Stimulated activated naive CD8-positive, alpha-beta T cell treated with anti-CD3 and anti-CD28 coated beads, Interleukin-15, Interleukin-2, amounts not matched to agents 100 U/mL and 50 U/mL, for 24 hours (primary cell): ENCODE measurements at regions not wholly inside any gene's neighbourhood (a gene's known extent, or its start where the extent isn't known, plus 50 kb on each side); places are given as distances from the start of the nearest gene placed in this dataset.
"Not testable (repeated sequence)": the region's sequence is repeated elsewhere in the genome, so short reads cannot be mapped to it uniquely, and the experiment has no call there.

ENCODE experiments used
- ATAC-seq: fragments of 150-1000 bp; cut with Tn5 transposase; one replicate; pipeline ENCODE4 v1.10.0; 2021
- DNase-seq: peaks from one replicate; pipeline ENCODE4 v3.0.0; 2021

DNA sequence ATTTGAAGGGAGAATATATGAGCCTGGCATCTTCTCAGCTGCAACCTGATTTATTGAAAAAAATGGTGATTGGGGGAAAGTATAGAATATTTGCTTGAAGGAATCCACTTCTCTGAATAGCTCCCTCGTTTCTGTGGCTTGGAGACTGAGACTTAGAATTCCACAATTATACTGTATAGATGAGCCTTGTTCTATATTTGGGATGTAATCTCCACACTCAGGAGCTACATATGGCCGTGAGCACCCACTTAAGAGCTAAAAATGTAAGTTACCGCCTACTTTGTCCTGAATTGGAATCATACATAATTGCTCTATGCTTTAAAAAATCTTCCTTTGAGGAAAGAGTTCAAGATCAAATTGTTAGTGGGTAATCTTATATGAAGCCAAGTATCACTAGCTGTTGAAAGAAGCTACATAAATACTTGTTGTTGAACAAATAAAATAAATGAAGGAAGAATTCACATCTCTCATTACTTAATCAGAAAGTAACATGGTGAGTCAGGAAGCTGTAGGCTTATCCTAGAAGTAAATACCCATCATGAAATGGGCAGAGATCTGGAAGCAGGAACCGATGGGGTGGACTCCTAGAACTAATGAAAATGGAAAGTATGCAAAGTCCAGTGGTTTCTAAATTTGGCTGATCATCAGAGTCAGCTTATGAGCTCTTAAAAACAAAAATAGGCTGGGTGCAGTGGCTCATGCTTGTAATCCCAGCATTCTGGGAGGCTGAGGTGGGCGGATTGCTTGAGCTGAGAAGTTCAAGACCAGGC lies 254.3 kb downstream of the SOX4 start:
- ATAC-seq, result no peak
- DNase-seq, result no peak

DNA sequence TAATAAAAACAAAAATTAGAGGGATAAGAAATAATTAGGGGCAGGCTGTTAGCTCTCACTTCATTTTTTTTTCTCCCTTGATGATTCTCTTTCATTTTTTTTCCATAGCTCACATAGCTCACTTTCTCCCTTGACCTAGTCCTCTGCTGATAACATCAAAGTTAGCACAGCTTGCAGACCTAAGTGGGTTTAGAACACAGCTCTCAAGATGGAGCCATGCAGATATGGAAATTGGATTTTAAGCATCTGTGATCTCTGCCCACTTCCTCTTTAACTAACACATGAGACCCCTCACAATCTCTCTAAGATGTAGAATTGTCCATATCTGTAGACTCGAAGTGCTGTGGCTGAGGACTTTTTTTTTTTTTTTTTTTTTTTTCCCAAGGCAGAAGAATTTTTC lies 257.1 kb downstream of the SOX4 start:
- ATAC-seq (no peak), DNase-seq (no peak)

DNA sequence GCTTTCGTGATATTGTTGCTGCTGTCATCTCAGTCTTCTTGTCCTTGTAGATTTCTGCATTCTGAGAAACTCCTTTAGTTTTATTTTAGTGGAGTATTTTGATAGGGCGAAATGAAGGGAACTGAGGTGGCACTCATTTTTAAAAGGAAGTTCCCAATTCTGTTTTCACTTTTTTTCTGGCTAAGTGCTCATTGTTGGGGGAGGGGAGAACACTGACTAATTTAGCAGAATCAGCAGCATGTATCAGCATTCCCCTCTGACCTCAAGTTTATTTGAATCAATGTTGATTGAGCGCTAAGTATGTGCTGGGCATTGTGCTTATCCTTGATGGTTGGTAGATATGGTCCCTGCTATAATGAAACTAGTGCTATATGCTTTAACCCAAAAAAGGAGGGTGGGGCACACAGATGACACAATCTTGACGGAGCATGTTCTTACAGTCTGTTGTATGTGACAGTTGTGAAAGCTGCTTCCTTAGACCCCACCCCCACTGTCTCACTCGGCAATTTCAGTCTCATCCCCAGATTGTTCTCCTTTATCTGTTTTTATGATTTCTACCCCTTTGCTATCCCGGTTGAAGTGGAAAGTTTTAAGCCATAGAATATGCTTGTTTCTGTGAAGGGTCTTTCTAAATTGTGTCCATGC lies 262.4 kb downstream of the SOX4 start:
- ATAC-seq (no peak), DNase-seq (no peak)

DNA sequence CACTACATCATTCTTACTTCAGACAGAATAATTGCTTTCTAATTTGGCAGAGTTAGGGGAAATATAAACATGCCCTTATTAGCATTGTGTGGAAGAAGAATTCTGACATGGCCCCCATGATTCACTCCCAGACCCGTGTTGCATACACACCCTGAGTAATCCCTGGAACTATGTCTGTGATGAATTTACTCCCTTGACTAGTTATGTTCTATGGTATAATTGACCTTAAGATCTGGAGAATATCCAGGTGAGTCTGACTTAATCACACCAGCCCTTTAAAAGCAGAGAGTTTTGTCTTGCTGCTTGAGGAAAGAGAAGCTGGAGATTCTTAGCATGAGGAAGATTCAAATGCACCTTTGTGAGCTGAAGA lies 262.9 kb downstream of the SOX4 start:
- ATAC-seq, result no peak
- DNase-seq, result no peak

DNA sequence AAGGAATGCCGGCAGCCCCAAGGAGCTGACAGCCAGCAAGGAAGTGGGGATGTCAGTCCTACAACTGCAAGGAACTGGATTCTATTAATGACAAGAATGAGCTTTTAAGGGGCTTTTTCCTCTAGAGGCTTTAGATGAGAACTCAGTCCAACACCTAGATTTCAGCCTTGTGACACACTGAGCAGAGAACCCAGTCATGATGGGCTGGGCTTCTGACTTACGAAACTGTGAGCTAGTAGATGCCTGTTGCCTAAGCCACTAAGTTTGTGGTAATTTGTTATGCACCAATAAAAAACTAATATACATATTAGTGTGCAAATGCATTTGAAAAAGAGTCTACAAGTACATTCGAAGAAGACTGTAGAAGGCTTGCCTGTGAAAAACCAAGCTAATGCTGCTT lies 263.3 kb downstream of the SOX4 start:
- ATAC-seq (no peak), DNase-seq (no peak)

DNA sequence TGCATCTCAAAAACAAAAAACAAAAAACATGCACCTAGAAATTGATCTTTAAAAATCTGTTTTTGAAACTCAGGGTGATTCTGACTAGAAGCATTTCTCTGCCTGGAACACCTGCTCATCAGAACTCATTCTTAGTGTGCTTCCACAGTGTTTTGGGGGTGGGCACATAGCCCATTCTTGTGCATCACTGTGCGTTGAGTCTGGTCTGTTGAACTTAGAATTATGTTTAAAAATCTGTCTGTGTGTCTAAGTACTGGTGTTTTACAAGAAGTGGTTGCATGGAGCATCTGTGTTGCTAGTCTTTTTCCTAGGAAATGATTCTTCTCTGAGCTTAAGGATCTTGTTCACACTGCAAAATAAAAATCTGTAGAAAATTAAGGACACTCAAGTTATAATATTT lies 264.5 kb downstream of the SOX4 start:
- ATAC-seq, result no peak
- DNase-seq, result no peak

DNA sequence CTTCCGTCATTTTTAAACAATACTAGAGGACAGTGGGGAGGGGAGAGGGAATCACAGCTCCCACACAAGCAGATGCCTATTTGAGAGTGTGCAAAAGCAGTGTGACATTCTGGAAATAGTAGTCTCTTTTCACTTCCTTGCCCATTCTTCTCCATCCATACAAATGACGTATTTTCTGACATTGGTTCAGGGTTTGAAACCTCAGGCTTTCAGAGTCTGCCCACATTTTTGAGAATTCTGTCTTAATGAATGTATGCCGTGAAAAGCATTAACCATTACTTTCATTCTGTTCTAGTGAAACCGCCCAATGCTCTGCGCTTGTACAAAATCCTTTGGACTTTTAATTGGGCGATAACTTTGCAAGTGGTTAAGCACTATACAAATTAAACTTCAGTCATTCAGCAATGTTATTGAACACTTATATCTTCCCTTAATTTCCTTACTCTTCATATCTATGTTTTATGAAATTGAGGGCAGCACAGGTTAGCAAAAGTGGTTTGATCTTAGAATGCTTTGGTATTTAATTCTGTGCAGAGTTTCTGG lies 265.7 kb downstream of the SOX4 start:
- ATAC-seq, result no peak

DNA sequence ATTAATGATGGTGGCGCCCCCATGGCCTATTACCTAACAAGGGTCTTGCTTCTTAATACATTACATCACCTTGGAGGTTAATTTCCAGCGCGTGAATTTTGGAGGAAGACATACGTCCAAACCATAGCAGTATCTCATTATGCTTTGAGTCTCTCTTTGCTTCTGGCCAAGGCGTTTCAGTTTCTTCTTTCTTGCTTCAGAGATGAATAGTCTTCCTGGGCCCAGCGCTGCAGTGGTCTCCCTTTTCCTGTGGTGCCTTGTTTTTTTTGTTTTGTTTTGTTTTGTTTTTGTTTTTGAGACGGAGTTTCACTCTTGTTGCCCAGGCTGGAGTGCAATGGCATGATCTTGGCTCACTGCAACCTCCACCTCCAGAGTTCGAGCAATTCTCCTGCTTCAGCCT lies 268.4 kb downstream of the SOX4 start:
- ATAC-seq (no peak), DNase-seq (no peak)

More for the DNA sequence above, 265.7 kb downstream of the SOX4 start:
- no peak for DNase-seq

DNA sequence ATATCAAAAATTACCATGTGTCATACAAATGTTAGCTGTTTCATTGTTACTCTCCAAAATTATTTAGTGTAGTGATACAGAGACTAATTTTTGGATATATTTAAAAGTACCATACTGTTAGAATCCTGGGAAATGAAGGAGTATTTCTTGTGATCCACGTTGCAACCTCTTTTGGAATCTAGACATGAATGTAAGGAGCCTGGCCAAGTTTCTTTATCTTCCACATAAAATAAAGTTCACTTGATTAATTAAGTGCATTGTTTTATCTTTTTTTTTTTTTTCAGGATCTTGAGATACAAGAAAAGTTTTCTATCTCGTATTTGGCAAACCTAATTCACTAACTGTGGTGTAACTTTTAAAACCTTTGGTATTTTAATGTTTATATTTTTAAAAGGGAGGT lies 270.7 kb downstream of the SOX4 start:
- no peak for ATAC-seq

DNA sequence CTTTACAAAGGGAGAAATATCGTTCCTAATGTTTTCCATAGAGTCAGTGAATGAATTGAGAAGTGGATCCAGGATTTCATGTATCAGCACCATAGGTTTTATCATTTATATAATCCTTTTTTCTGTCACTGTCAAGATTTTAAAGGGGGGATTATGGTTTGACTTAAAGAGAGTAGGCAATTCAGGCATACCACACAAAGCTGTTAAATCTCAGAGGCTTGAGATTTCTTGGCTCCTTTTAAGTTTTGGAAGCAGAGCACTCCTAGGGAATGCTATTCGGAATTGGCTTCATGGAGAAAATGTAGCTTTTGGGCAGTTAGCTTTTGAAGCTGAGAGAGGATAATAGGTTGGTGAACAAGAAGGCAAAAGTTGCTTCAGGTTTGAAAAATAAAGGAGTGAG lies 274.7 kb downstream of the SOX4 start:
- DNase-seq (no peak), ATAC-seq (no peak)

More for the DNA sequence above, 270.7 kb downstream of the SOX4 start:
- no peak for DNase-seq

DNA sequence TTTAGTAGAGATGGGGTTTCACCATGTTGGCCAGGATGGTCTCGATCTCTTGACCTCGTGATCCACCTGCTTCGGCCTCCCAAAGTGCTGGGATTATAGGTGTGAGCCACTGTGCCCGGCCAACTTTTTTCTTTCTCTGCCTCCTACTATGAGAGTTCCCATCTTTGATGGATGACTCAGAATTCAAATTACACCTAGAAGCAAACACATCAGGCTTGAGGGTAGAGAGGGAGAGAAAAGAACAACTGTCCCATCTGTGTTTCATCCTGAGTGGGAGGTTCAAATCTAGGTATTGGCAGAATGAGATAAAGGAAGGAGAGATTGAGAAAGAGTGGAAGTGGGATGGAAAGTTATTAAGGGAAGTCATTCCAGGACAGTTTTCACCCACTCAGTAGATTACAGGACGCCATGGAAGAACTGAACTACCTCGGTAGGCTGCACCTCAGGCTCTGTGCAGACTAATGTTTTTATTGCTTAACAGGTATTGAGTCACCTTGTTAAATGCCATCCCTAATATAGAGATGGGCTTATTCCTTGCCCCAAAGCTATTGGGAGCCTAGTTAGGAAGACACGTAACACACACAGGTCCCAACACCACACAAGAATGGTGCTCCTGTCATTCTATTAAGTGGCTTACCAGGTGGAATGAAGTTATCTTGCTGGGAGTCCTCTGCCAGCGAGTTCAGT lies 275.7 kb downstream of the SOX4 start:
- ATAC-seq (no peak), DNase-seq (no peak)

DNA sequence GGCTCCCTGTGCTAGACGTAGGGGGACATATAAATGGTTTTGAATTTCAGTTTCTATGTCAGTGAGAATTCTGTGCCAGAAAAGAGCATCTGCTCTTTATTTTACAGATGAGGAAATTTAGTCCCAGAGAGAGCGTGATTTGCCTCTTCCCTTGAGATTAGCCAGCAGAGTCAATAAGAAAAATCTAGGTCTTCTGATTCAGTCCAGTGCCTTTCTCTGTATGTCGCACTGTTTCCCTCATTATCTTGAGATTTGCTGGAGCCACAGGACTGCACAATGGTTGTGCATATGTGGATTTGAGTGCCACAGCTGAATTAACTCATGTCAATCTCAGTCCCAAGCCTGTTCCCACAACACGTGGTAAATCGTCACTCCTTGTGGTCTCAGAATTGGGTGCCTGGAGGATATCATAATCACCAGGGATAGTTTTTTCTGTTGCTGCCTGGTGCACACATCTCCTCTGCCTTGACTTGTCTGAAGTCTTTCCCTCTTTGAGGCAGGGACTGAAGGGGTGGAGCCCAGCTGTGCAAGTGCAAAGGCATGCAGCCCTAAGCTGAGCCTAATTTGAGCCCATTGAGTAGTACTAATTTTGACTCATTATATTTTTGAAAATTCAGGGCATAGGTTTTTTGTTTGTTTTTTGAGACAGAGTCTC lies 276.7 kb downstream of the SOX4 start:
- ATAC-seq (no peak), DNase-seq (no peak)

DNA sequence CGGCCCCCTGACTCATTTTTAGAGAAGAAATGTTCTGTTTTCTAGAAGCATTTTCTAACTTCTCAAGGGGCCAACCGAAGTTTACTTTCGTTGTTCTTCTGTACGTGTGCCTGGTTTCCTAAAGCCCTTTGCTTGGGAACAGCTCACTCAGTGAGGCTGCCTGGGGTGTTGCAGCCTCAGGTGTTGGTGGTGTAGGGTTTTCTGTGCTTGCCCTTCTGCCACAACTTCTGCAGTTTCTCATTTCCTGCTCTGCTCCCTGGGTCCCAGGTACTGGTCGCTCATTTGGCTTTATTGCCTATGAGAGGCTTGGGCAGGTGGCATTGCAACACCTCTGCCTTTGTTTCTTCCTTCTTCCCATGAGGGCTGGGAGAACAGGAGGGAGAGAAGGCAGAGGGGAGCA lies 278.3 kb downstream of the SOX4 start:
- ATAC-seq (no peak), DNase-seq (no peak)

DNA sequence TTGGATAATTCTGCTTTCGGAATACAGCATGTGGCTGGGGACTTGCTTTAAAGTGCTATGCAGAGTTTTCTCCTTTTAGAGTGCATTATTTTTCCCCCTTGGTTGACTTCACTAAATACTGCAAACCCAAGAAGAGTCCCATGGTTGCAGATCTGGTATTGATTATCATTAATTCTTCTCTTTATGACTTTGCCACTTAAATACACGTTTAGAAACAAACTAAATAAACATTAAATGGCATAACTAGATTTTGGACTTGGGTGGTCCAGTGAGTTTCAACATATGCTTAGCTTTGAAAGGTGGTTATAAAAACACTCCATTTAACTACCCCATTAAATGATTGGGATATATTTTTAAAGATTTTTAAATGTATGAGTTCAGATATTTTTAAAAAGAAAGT lies 279.2 kb downstream of the SOX4 start:
- DNase-seq, result no peak
- no peak for ATAC-seq

DNA sequence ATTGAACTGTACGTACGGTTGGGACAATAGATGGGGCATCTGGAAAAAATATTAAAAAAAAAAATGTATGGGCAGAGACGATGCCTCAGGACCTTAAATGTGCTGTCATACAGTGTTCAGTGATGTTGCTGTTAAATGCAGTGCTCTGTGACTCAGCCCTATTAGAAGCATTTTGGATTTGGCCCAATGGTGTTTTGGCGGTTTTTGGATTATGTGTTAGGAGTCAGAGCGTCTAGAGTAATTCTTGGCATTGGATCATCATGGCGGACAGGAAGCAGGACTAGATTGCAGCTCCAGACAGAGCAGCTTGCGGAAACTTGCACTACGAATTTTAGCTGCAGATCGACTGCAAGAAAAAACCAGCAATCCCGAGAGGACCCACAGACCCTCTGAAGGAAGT lies 280.0 kb downstream of the SOX4 start:
- ATAC-seq (no peak), DNase-seq (no peak)

DNA sequence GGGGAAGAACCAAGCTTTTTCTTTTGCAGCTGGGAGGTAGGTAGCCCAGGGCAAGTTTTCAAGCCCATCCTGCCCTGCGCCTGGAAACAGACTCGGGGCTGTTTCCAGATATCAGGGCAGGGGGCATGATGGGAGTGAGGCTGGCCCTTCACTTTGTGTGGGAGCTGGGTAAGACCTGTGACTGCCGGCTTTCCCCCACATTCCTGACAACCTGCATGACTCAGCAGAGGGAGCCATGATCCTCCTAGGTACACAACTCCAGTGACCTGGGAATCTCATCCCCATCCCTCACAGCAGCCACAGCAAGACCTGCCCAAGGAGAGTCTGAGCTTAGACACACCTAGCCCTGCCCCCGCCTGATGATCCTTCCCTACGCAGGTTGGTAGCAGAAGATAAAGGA lies 280.8 kb downstream of the SOX4 start:
- DNase-seq, result no peak
- ATAC-seq, result no peak

DNA sequence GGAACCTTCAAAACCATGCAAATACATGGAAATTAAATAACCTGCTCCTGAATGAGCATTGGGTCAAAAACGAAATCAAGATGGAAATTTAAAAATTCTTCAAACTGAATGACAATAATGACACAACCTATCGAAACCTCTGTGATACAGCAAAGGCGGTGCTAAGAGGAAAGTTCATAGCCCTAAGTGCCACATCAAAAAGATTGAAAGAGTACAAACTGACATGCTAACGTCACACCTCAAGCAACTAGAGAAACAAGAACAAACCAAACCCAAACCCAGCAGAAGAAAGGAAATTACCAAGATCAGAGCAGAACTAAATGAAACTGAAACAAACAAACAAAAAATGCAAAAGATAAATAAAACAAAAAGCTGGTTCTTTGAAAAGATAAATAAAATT lies 283.5 kb downstream of the SOX4 start:
- not testable (repeated sequence) for ATAC-seq, DNase-seq

DNA sequence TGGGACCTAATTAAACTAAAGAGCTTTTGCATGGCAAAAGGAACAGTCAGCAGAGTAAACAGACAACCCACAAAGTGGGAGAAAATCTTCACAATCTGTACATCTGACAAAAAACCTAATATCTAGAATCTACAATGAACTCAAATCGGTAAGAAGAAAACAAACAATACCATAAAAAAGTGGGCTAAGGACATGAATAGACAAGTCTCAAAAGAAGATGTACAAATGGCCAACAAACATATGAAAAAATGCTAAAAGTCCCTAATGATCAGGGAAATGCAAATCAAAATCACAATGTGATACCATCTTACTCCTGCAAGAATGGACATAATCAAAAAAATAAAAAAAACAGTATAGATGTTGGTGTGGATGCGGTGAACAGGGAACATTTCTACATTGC lies 286.7 kb downstream of the SOX4 start:
- not testable (repeated sequence) for DNase-seq, ATAC-seq

DNA sequence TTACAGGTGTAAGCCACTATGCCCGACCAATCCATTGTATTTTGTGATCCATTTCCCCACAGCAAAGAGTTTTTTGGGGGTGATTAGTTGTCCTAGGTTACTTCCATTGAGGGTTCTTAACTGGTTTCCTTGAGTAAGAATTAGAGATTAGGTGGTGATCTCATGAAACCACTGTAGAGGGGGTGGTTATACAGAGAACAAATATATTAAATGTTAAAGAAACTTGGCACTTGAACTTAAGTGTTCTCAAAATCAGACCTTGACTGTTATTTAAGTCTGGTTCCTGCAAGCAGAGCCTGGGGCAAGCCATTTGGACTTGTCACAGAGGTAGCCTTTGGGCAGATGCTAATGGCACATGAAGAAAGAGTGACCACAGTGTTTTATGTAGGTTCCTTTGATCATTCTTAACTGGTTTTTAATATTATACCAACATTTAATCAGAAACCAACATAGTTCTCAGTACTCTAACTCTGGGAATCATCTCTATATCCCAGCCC lies 288.5 kb downstream of the SOX4 start:
- DNase-seq, result no peak
- no peak for ATAC-seq

DNA sequence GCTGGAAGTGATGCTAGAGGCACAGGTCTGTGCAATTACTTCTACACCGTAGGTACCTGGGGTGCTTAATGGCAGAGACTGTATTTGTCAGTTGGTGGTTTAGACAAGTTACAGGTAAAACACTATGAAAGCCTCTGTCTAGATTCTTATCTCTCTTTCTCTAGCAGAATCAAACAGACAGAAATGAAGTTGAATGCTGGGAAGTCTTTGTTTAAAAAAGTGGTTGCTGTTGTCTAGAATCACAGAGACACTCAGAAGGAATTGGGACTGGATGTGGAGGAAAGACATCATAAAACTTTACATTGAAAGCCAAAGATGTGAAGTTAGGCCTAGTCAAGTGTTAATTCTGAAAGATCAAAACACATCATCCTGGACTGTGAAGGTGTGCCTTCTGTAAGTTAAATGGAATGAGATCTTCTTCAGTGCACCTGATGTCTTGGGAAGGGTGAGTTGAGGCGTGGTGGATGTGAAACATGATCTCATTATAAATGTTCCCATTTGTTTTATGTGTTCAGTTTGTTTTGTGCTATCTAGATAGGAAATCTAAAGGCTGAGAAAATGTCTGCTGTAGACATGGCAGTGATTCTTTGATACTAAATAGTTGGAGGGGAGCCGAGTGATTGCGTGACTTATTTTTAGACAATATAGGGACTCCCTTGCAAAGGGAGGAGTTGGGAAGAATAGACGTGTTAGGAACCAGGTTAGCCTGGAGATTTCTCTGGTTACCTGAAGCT lies 290.2 kb downstream of the SOX4 start:
- ATAC-seq (no peak), DNase-seq (no peak)

DNA sequence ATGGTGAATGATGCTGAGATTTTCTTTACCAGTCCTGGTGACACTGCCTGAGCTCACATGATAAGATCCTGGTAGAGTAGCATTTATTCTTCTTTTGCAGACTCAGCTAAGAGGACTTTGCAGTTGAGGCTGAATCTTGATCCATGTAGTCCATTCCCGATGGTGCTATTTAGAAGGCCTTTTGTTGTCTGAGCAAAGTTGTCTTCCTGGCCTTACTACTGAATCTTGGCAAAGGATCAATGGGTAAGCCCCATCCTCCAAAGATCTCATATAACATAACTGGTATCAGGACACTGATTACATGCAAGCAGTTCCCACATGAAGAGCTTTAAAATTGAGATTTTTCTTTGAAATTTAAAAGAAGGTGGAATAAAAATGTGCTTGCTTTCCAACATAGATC lies 291.6 kb downstream of the SOX4 start:
- ATAC-seq (no peak), DNase-seq (no peak)
